GM18511 (cell line): ENCODE measurements at regions not wholly inside any gene's neighbourhood (a gene's known extent, or its start where the extent isn't known, plus 50 kb on each side); places are given as distances from the start of the nearest gene placed in this dataset.

Experiments used
- ATAC-seq: cut with Tn5 transposase; IDR thresholded peaks from one replicate; pipeline ENCODE4 v1.9.1; 2021; ENCODE audit warnings: mild to moderate bottlenecking, moderate library complexity; ENCODE audit not compliant: unreplicated experiment

DNA sequence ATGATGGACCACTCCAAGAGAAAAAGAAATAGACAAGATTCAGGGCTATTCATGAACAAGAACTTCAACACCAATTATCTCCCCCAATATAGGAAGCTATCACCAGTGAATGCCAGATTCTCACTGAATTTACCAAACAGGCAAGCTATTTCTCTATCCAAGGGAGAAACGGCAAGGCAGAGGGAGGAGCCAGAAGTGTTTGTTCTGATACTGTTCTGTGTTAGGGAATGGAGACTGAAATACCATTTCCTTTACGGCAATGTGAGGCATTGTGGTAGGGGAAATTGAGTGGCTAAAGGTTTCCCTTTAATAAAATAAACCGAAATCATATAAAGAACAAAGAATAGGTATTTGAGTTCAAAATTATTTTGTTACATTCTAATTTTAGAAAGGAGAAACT lies 68.0 kb upstream of the ALDH1A1 start:
- no peak for ATAC-seq

- ATAC-seq = no peak
These were observed 61.2 kb upstream of the ALDH1A1 start for GRCh38 chr9:73014011-73014410.

- ATAC-seq = no peak
These were observed 59.1 kb upstream of the ALDH1A1 start for GRCh38 chr9:73011956-73012355.

GRCh38 chr9:73011181-73011750 lies 58.4 kb upstream of the ALDH1A1 start:
- no peak for ATAC-seq

DNA sequence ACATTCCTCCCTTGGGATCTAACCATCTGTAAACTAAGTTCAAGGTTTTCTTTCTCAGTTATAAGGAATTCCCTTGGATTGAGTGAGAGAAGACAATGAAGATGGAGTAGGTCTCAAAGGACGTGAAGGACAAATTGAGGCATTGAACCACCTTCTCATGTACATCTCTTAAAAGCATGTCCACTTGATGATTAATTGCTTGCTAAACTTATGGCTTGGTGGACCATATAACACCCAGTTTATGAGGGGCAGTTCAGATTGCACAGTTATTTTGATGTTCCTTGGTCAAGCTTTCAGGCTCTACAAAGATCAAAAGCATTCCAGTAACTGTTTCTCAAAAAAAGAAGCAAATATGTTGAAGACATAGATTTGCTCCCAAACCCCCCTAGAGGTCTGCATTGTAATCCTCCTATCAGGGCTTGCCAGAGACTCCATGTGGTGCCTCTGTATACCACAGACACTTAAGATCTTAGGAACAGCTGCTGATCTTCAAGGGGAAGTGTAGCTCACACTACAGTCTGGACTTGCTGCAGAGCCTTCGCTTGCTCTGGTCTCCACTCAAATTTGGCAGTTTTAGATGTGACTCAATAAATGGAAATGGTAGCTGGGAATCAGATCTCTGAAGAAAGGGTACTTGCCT lies 56.9 kb upstream of the ALDH1A1 start:
- no peak for ATAC-seq

- ATAC-seq = no peak
These were observed 55.3 kb upstream of the ALDH1A1 start for GRCh38 chr9:73007966-73008672.

- no peak for ATAC-seq
These were observed 54.1 kb upstream of the ALDH1A1 start for GRCh38 chr9:73006986-73007385.
